Natural killer cell (primary cell): ENCODE measurements at regions not wholly inside any gene's neighbourhood (a gene's known extent, or its start where the extent isn't known, plus 50 kb on each side); places are given as distances from the start of the nearest gene placed in this dataset.

ENCODE experiments used
- ATAC-seq, 3 donors: fragments of 150-1000 bp in 2 of 3; fragments of 200-7000 bp in 1 of 3; cut with Tn5 transposase; 1 replicate in 1 of 3; 2 replicates in 2 of 3; pipeline ENCODE4 v1.10.0; 2021; ENCODE audit warnings: mild to moderate bottlenecking in 2 of 3, moderate library complexity in 2 of 3
- DNase-seq, 2 donors: peaks; one replicate each; pipeline versions ENCODE4 v3.0.0 to v3.0.0-alpha.2; 2013 to 2021; ENCODE audit warnings: mixed read lengths in 1 of 2
- H3K27ac ChIP-seq: one replicate; pipeline ENCODE4 v1.5.1; 2013; ENCODE audit warnings: mild to moderate bottlenecking, low read length
- H3K27me3 ChIP-seq: one replicate; pipeline ENCODE4 v1.6.1; 2013; ENCODE audit warnings: low read length; ENCODE audit not compliant: control insufficient read depth, insufficient read depth
- H3K36me3 ChIP-seq: one replicate; pipeline ENCODE4 v1.6.1; 2013; ENCODE audit warnings: low read length; ENCODE audit not compliant: control insufficient read depth, insufficient read depth
- H3K4me1 ChIP-seq: one replicate; pipeline ENCODE4 v1.6.1; 2013; ENCODE audit warnings: low read length; ENCODE audit not compliant: control insufficient read depth, insufficient read depth
- H3K4me3 ChIP-seq: one replicate; pipeline ENCODE4 v1.5.1; 2013; ENCODE audit warnings: low read length
- H3K9me3 ChIP-seq: one replicate; pipeline ENCODE4 v1.6.1; 2013; ENCODE audit warnings: low read length; ENCODE audit not compliant: control insufficient read depth, insufficient read depth
- H3K27ac Mint-ChIP-seq, 2 donors: one replicate each; pipeline ENCODE4 v1.8.0; 2022; ENCODE audit warnings: mild to moderate bottlenecking in 2 of 2, mixed read lengths in 2 of 2, moderate library complexity in 1 of 2
- H3K27me3 Mint-ChIP-seq, 2 donors: one replicate each; pipeline ENCODE4 v1.8.0; 2022; ENCODE audit warnings: low read depth in 2 of 2, mixed read lengths in 2 of 2
- H3K36me3 Mint-ChIP-seq: one replicate; pipeline ENCODE4 v1.8.0; 2022; ENCODE audit warnings: mixed read lengths
- H3K4me1 Mint-ChIP-seq, 2 donors: one replicate each; pipeline ENCODE4 v1.8.0; 2022; ENCODE audit warnings: mixed read lengths in 2 of 2
- H3K4me3 Mint-ChIP-seq: one replicate; pipeline ENCODE4 v1.8.0; 2022; ENCODE audit warnings: mild to moderate bottlenecking, moderate library complexity, mixed read lengths
- H3K9me3 Mint-ChIP-seq, 2 donors: one replicate each; pipeline ENCODE4 v1.8.0; 2022; ENCODE audit warnings: mixed read lengths in 2 of 2
- CTCF ChIP-seq: fragments of 200-600 bp; IDR thresholded peaks from one replicate; pipeline ENCODE4 v1.8.0; 2022; ENCODE audit warnings: antibody characterized with exemption
- WGBS: methylation state at CpG from one replicate; pipeline ENCODE4 v1.1.7; 2013; ENCODE audit warnings: missing lambda C conversion rate; ENCODE audit not compliant: insufficient coverage; 5-methylcytosine and 5-hydroxymethylcytosine counted together
- intact Hi-C: fragments of 100-400 bp; cut with micrococcal nuclease; formaldehyde crosslinking; loops from one replicate; pipeline ENCODE4 v1.14.2; 2022

GRCh38 chr13:109910194-109910593 is 123.8 kb upstream of the IRS2 start:
- H3K4me3 ChIP-seq = no peak overlapping the region
- H3K27me3 ChIP-seq = no peaks in the 10 kb centered on the region
- DNase-seq = no peak
- no peaks in the 10 kb centered on the region for H3K36me3 ChIP-seq
- no peaks in the 10 kb centered on the region for H3K4me1 ChIP-seq
- H3K4me1 Mint-ChIP-seq = no peaks in the 10 kb centered on the region
- no peak overlapping the region for H3K27ac ChIP-seq
- H3K9me3 Mint-ChIP-seq = no peaks in the 10 kb centered on the region
- H3K9me3 ChIP-seq = no peaks in the 10 kb centered on the region
- no peak for TF ChIP-seq CTCF
- no peaks in the 10 kb centered on the region for H3K36me3 Mint-ChIP-seq
- intact Hi-C loops = no loop called here
- H3K27me3 Mint-ChIP-seq = no peaks in the 10 kb centered on the region
- no peak for ATAC-seq
- WGBS = 74% methylated on average over 5 of the region's 5 CpGs
- H3K27ac Mint-ChIP-seq = no peak overlapping the region
- H3K4me3 Mint-ChIP-seq = no peak overlapping the region

GRCh38 chr13:109906976-109907375 is 120.6 kb upstream of the IRS2 start:
- 74% methylated on average over 3 of the region's 3 CpGs for WGBS
- intact Hi-C loops = no loop called here
- no peaks in the 10 kb centered on the region for H3K27me3 ChIP-seq
- ATAC-seq (no peak), DNase-seq (no peak)
- H3K9me3 ChIP-seq = no peaks in the 10 kb centered on the region
- Mint-ChIP-seq H3K36me3 (no peaks in the 10 kb centered on the region), H3K4me1 (no peaks in the 10 kb centered on the region), H3K27ac (no peak overlapping the region), H3K4me3 (no peak overlapping the region), H3K27me3 (peaks cover 0 to 3% of the 10 kb centered on the region in 2 donors), H3K9me3 (no peaks in the 10 kb centered on the region)
- TF ChIP-seq CTCF = no peak
- H3K4me3 ChIP-seq = no peak overlapping the region
- no peaks in the 10 kb centered on the region for H3K36me3 ChIP-seq
- H3K4me1 ChIP-seq = no peaks in the 10 kb centered on the region
- no peak overlapping the region for H3K27ac ChIP-seq

GRCh38 chr13:109904218-109904617 is 117.8 kb upstream of the IRS2 start:
- H3K36me3 ChIP-seq = no peaks in the 10 kb centered on the region
- no peak for DNase-seq
- no peaks in the 10 kb centered on the region for H3K9me3 ChIP-seq
- 59% methylated on average over 4 of the region's 4 CpGs for WGBS
- H3K36me3 Mint-ChIP-seq = no peaks in the 10 kb centered on the region
- TF ChIP-seq CTCF = no peak
- ATAC-seq = no peak
- no peak overlapping the region for H3K27ac Mint-ChIP-seq
- no peaks in the 10 kb centered on the region for H3K4me1 ChIP-seq
- no peaks in the 10 kb centered on the region for H3K4me1 Mint-ChIP-seq
- no peak overlapping the region for H3K27ac ChIP-seq
- H3K4me3 Mint-ChIP-seq = no peak overlapping the region
- no peaks in the 10 kb centered on the region for H3K9me3 Mint-ChIP-seq
- peaks cover 6 to 18% of the 10 kb centered on the region in 2 donors for H3K27me3 Mint-ChIP-seq
- H3K27me3 ChIP-seq = no peaks in the 10 kb centered on the region
- intact Hi-C loops = no loop called here
- no peak overlapping the region for H3K4me3 ChIP-seq

GRCh38 chr13:109900741-109901140 is 114.4 kb upstream of the IRS2 start:
- Histone ChIP-seq H3K27ac (no peak overlapping the region), H3K4me3 (no peak overlapping the region), H3K4me1 (no peaks in the 10 kb centered on the region), H3K9me3 (no peaks in the 10 kb centered on the region), H3K36me3 (no peaks in the 10 kb centered on the region), H3K27me3 (no peaks in the 10 kb centered on the region)
- TF ChIP-seq CTCF = no peak
- 83% methylated on average over 8 of the region's 8 CpGs for WGBS
- no peaks in the 10 kb centered on the region for H3K36me3 Mint-ChIP-seq
- peaks cover 8 to 33% of the 10 kb centered on the region in 2 donors for H3K27me3 Mint-ChIP-seq
- ATAC-seq (no peak), DNase-seq (no peak)
- intact Hi-C loops = no loop called here
- H3K27ac Mint-ChIP-seq = no peak overlapping the region
- no peaks in the 10 kb centered on the region for H3K4me1 Mint-ChIP-seq
- no peak overlapping the region for H3K4me3 Mint-ChIP-seq
- H3K9me3 Mint-ChIP-seq = no peaks in the 10 kb centered on the region
